ENCODE measurements at regions not wholly inside any gene's neighbourhood (a gene's known extent, or its start where the extent isn't known, plus 50 kb on each side); places are given as distances from the start of the nearest gene placed in this dataset.

GRCh38 chr1:23627069-23627735 lies 64.4 kb upstream of the RPL11 start:
- peak; percentile 81 for FAIRE-seq
- DNase-seq (ENCODE audit: insufficient read length, low spot score), result no peak
- no peak for TF ChIP-seq POLR2A (IDR thresholded peaks at IDR 0.05; ENCODE audit: low read depth, low read length)
- no peak for TF ChIP-seq PAX5 (IDR thresholded peaks at IDR 0.05; ENCODE audit: insufficient read depth, low read length, severe bottlenecking)
- no peak for TF ChIP-seq TAF1 (IDR thresholded peaks at IDR 0.05; ENCODE audit: low read depth, low read length)
- TF ChIP-seq POLR2AphosphoS5 (IDR thresholded peaks at IDR 0.05; ENCODE audit: low read depth, low read length), result no peak
- TF ChIP-seq SPI1 (IDR thresholded peaks at IDR 0.05; ENCODE audit: low read depth, low read length), result no peak; the same call in 1 of the 2 replicates
- TF ChIP-seq POU2F2 (IDR thresholded peaks at IDR 0.05; ENCODE audit: low read depth, low read length), result no peak

GRCh38 chr1:23625929-23626535 lies 65.6 kb upstream of the RPL11 start:
- TF ChIP-seq SPI1 (IDR thresholded peaks at IDR 0.05; ENCODE audit: low read depth, low read length), result no peak
- TF ChIP-seq POLR2AphosphoS5 (IDR thresholded peaks at IDR 0.05; ENCODE audit: low read depth, low read length), result no peak
- no peak for TF ChIP-seq POU2F2 (IDR thresholded peaks at IDR 0.05; ENCODE audit: low read depth, low read length)
- TF ChIP-seq PAX5 (IDR thresholded peaks at IDR 0.05; ENCODE audit: insufficient read depth, low read length, severe bottlenecking), result no peak
- TF ChIP-seq POLR2A (IDR thresholded peaks at IDR 0.05; ENCODE audit: low read depth, low read length), result no peak
- TF ChIP-seq TAF1 (IDR thresholded peaks at IDR 0.05; ENCODE audit: low read depth, low read length), result no peak
- FAIRE-seq (peak; percentile 81), DNase-seq (ENCODE audit: insufficient read length, low spot score) (no peak)

GRCh38 chr1:23625459-23625858 lies 66.1 kb upstream of the RPL11 start:
- DNase-seq (ENCODE audit: insufficient read length, low spot score) (no peak), FAIRE-seq (peak; percentile 56)

GRCh38 chr1:23624440-23624839 lies 65.1 kb upstream of the ID3 start:
- DNase-seq (ENCODE audit: insufficient read length, low spot score), result no peak
- FAIRE-seq, result peak; percentile 70
- no peak for TF ChIP-seq PAX5 (IDR thresholded peaks at IDR 0.05; ENCODE audit: insufficient read depth, low read length, severe bottlenecking)
- no peak for TF ChIP-seq TAF1 (IDR thresholded peaks at IDR 0.05; ENCODE audit: low read depth, low read length)
- no peak for TF ChIP-seq POLR2AphosphoS5 (IDR thresholded peaks at IDR 0.05; ENCODE audit: low read depth, low read length)
- no peak for TF ChIP-seq POU2F2 (IDR thresholded peaks at IDR 0.05; ENCODE audit: low read depth, low read length)
- no peak for TF ChIP-seq SPI1 (IDR thresholded peaks at IDR 0.05; ENCODE audit: low read depth, low read length)
- TF ChIP-seq POLR2A (IDR thresholded peaks at IDR 0.05; ENCODE audit: low read depth, low read length), result no peak

More at GRCh38 chr1:23625459-23625858, 66.1 kb upstream of the RPL11 start:
- TF ChIP-seq POLR2A (IDR thresholded peaks at IDR 0.05; ENCODE audit: low read depth, low read length) (no peak), POU2F2 (IDR thresholded peaks at IDR 0.05; ENCODE audit: low read depth, low read length) (no peak), TAF1 (IDR thresholded peaks at IDR 0.05; ENCODE audit: low read depth, low read length) (no peak), POLR2AphosphoS5 (IDR thresholded peaks at IDR 0.05; ENCODE audit: low read depth, low read length) (no peak), PAX5 (IDR thresholded peaks at IDR 0.05; ENCODE audit: insufficient read depth, low read length, severe bottlenecking) (no peak), SPI1 (IDR thresholded peaks at IDR 0.05; ENCODE audit: low read depth, low read length) (no peak)

- DNase-seq (ENCODE audit: insufficient read length, low spot score) (no peak), FAIRE-seq (no peak)
- TF ChIP-seq SPI1 (IDR thresholded peaks at IDR 0.05; ENCODE audit: low read depth, low read length) (no peak), PAX5 (IDR thresholded peaks at IDR 0.05; ENCODE audit: insufficient read depth, low read length, severe bottlenecking) (no peak), TAF1 (IDR thresholded peaks at IDR 0.05; ENCODE audit: low read depth, low read length) (no peak), POU2F2 (IDR thresholded peaks at IDR 0.05; ENCODE audit: low read depth, low read length) (no peak), POLR2A (IDR thresholded peaks at IDR 0.05; ENCODE audit: low read depth, low read length) (no peak), POLR2AphosphoS5 (IDR thresholded peaks at IDR 0.05; ENCODE audit: low read depth, low read length) (no peak)
Observed at GRCh38 chr1:23622284-23622683, 63.0 kb upstream of the ID3 start.

- FAIRE-seq (peak; percentile 33), DNase-seq (ENCODE audit: insufficient read length, low spot score) (no peak)
- TF ChIP-seq SPI1 (IDR thresholded peaks at IDR 0.05; ENCODE audit: low read depth, low read length) (no peak), TAF1 (IDR thresholded peaks at IDR 0.05; ENCODE audit: low read depth, low read length) (no peak), POU2F2 (IDR thresholded peaks at IDR 0.05; ENCODE audit: low read depth, low read length) (no peak), POLR2A (IDR thresholded peaks at IDR 0.05; ENCODE audit: low read depth, low read length) (no peak), POLR2AphosphoS5 (IDR thresholded peaks at IDR 0.05; ENCODE audit: low read depth, low read length) (no peak)
Observed at GRCh38 chr1:23620605-23621004, 61.3 kb upstream of the ID3 start.

- FAIRE-seq (peak; percentile 88), DNase-seq (ENCODE audit: insufficient read length, low spot score) (peak; percentile 65)
- TF ChIP-seq SPI1 (IDR thresholded peaks at IDR 0.05; ENCODE audit: low read depth, low read length) (no peak), PAX5 (IDR thresholded peaks at IDR 0.05; ENCODE audit: insufficient read depth, low read length, severe bottlenecking) (no peak), POLR2AphosphoS5 (IDR thresholded peaks at IDR 0.05; ENCODE audit: low read depth, low read length) (no peak), POLR2A (IDR thresholded peaks at IDR 0.05; ENCODE audit: low read depth, low read length) (peak; percentile 28; the same call in 1 of the 2 replicates), POU2F2 (IDR thresholded peaks at IDR 0.05; ENCODE audit: low read depth, low read length) (peak; percentile 35; the same call in 1 of the 2 replicates), TAF1 (IDR thresholded peaks at IDR 0.05; ENCODE audit: low read depth, low read length) (no peak)
Observed at GRCh38 chr1:23619299-23620188, 60.2 kb upstream of the ID3 start.

GRCh38 chr1:23618586-23619083 lies 59.3 kb upstream of the ID3 start:
- FAIRE-seq (no peak), DNase-seq (ENCODE audit: insufficient read length, low spot score) (no peak)
- TF ChIP-seq SPI1 (IDR thresholded peaks at IDR 0.05; ENCODE audit: low read depth, low read length) (no peak), PAX5 (IDR thresholded peaks at IDR 0.05; ENCODE audit: insufficient read depth, low read length, severe bottlenecking) (no peak)

- FAIRE-seq (no peak), DNase-seq (ENCODE audit: insufficient read length, low spot score) (no peak)
- TF ChIP-seq SPI1 (IDR thresholded peaks at IDR 0.05; ENCODE audit: low read depth, low read length) (no peak), POU2F2 (IDR thresholded peaks at IDR 0.05; ENCODE audit: low read depth, low read length) (no peak), POLR2A (IDR thresholded peaks at IDR 0.05; ENCODE audit: low read depth, low read length) (no peak), PAX5 (IDR thresholded peaks at IDR 0.05; ENCODE audit: insufficient read depth, low read length, severe bottlenecking) (no peak), TAF1 (IDR thresholded peaks at IDR 0.05; ENCODE audit: low read depth, low read length) (no peak), POLR2AphosphoS5 (IDR thresholded peaks at IDR 0.05; ENCODE audit: low read depth, low read length) (no peak)
Observed at GRCh38 chr1:23617084-23617521, 57.8 kb upstream of the ID3 start.
